SW 1271 (cell line): ENCODE measurements at regions not wholly inside any gene's neighbourhood (a gene's known extent, or its start where the extent isn't known, plus 50 kb on each side); places are given as distances from the start of the nearest gene placed in this dataset.

Source experiments
- DNase-seq, 2 experiments: peaks; one replicate each; lab custom pipeline; 2025; lab: John Stamatoyannopoulos, UW

DNA sequence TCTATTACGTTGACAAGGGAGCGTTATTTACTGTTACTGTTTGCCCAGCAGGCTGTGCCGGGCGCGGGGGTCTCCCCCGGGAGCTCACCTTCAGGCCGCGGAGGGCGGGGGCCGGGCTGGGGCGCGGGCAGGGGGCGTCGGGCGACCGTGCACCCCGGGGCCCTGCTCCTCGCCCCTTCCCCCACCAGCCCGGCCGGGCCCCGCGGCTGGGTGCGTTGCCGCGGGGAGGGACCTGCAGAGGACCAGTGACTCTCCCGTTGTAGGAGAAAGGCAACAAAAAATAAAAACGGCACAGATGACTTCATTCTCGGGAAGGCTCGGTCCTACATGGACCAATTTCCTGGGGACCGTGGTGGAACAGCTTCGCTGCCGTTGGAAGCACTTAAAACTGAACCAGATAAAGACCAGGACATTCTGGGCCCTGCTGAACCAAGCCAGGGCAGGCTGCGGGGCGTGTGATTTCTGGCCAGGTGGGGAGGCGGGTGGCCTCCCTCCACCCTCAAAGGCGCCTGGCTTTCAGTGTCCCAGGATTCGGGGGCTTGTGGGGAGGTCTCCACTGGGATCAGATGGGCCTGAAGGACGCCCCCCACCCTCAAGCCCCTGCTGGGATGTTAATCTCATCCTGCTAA lies 57.4 kb downstream of the IGLL1 start:
- no peak for DNase-seq

DNA sequence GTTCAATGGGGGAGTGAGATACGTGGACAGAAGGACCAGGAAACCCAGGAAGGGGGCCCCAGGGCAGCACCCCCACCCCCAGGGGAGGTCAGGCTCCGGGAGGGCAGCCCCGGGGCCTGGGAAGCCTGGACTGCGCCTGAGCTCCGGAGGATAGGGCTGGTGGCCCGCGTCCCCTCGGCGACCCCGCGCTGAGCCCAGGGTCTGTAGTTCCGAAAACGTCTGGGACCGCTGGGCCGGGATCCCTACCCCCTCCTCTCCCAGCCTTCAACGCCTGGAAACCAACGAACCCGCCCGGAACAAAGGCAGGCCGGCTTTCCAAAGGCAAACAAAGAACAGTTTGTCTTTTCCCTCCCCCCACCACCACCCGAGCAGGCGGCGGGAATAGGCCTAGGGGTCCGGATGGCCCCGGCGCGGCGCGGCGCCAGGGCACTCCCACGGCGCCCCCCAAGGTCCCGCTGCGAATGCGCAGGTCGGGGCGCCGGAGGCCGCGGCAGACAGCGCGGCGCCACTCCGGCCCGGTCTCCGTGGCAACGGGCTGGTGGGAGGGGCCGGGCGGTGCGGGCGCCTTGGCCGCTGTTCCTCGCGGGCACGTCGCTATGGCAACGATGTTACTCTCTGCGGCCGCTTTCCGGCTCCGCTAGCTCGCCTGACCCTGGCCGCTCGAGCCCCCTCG lies 58.5 kb downstream of the IGLL1 start:
- DNase-seq: peak; percentile 32 to 65

DNA sequence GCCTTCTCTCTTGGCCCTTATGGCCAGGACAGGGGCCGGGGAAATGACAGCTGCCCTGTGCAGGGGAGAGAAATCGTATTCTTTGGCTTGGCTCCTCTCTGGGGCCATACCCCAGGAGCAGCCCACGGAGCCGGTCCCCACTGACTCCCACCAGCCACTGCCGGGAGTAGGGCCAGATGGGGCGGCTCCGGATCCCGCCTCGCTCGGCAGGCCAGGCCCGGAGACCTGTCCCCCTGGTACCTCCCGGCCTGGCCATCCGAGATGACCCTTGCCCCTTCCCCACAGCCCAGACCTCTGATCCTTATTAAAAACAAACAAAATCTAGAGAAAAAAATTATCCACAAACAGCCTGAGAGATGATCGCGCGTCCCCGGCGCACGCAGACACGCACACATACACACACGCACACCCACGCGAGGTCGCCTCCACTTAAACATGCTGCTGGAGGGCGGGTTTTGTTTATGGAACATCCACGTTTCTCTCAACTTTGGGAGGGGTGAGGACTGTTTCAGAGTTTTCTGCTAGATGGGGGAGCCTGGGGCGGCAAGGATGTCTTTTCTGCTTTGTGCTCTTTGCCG lies 59.1 kb downstream of the IGLL1 start:
- no peak for DNase-seq

GRCh38 chr22:23519442-23520157 lies 60.5 kb downstream of the IGLL1 start:
- no peak for DNase-seq

GRCh38 chr22:23518376-23519187 lies 61.5 kb downstream of the IGLL1 start:
- DNase-seq: no peak

- DNase-seq: no peak
These were observed 62.2 kb downstream of the IGLL1 start for GRCh38 chr22:23517804-23518375.

GRCh38 chr22:23516304-23516703 lies 63.8 kb downstream of the IGLL1 start:
- DNase-seq: no peak

DNA sequence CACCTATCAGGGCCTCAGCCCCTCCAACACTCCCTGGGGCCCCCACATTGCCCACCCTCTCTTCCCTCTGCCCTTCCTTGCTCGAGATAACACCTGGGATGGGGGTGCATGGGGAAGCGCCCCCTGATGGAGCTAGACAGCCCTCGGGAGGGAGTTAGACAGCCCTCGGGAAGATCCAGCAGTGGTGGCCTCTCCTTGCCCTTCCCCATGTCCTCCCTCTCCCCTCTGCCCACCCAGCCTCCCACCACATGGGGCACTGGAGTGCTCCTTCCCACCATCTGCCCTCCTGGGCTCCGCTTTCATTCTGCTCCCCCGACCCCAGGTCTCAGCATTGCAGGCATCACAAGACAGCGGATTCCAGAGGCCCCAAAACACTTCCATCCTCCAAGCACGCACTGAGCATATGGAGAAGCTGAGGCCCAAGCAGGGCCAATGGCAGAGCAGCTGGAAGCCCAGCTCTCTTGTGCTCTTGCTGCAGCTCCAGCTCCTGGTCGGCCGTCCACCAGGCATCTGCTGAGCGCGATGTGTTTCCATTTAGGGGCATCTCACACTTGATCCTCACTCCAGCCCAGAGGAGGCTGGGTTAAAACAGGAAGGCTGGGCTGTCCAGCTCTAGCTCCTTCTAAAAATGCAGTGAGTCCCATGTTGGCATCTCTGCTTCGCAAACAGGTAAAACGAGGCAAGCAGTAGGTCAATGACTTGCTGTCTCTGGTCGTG lies 65.6 kb downstream of the IGLL1 start:
- no peak for DNase-seq

DNA sequence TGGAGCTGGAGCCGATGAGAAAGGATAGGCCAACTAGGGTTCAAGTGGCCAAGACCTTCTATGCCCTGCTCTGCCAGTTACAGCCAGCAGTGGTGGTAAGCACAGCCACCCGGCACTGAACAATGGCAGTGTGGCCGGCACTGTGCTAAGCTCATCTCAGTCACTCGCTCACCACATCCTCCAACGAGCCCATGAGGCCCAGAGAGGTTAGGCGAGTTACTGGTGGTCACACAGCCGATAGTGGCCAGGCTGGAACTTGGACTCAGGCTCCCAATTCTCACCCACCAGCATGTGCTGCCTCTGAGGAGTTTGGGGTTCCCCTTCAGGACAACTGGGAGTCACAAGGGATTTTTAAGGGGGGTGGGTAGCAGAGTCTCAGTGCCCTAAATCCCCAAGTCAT lies 66.4 kb downstream of the IGLL1 start:
- no peak for DNase-seq

GRCh38 chr22:23513133-23513532 lies 67.0 kb downstream of the IGLL1 start:
- no peak for DNase-seq

DNA sequence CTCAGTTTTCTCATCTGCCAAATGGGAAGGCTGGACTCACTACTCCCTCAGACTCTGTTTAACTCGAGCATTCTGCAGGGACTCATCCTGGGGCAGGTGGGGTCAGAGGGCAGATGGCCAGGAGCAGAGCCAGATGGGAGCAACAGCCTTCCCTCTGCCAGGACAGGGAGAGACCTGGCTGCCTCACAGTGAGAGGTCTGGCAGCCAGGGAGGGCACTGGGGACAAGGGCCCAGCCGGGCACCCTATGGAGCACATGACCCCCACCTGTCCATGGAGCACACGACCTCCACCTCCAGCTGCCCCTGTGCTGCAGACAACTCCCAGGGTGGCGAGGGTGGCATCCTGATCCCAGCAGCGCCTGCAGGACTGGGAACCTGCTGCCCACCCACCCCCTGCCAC lies 67.4 kb downstream of the IGLL1 start:
- DNase-seq: no peak

GRCh38 chr22:23512348-23512705 lies 67.8 kb downstream of the IGLL1 start:
- no peak for DNase-seq

DNA sequence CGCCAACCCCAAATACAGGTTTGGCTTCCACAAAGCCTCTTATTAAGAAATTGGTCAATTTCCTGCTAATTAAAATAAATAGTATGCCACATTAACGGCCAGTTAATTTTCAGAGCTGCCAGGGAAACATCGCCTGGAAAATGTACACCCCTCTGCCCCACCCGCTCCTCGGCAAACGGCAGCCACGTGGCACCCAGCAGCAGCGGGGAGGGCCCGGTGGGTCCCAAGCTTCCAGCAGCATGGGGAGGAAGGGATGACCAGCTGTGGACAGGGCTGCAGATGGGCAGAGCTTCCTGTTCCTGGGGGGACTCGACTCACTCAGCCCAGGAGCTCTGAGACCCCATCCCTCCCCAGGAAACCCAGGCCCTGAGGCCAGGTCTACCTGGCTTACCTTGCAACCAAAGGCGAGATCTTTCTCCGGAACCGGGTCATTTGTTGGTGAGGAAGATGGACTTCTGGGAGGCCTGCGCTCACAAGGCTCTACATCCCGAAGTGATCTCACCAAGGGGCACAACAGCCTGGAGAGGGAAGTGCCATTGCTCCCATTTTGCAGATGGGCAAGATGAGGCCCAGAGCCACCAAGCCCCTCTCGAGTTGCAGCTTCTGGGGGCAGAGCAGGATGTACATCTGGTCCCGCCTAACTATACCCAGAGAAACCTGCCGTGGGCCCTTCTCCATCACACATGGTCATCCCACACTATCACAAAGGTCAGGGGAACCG lies 68.3 kb downstream of the IGLL1 start:
- DNase-seq: no peak

DNA sequence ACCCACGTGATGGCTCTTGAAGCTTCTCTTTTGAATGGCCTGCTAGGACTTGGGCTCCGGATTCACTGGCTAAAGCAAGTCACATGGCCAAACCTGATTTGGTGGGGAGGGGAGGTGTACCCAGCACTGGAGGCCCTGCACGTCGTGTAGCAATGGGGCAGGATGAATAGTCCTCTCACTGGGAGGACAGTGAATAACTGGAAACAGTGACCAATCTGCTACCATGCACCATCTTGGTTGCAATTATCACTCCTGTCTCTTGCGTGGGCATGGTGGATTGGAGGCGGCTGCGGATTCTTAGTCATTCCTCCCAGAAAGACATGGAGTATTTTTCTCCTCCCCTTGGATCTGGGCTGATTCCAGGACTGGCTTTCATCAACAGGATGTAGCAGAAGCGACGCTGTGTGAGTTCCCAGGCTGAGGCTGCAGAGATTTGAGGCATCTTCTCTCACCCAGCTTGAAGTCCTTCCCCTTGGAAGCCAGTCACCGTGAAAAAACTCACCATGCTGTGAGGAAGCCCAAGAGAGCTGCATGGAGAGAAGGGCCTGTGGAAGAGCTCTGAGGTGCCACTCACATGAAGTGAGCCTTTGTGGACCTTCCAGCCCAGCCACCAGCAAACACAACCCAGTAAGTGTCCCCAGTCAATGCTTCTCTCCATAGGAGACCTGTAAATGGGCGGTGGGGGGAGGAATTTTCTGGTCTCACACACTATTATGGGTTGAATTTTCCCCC lies 70.4 kb downstream of the IGLL1 start:
- DNase-seq: no peak

GRCh38 chr22:23504516-23504915 lies 75.6 kb downstream of the IGLL1 start:
- no peak for DNase-seq

- no peak for DNase-seq
These were observed 76.2 kb downstream of the IGLL1 start for GRCh38 chr22:23503736-23504440.

GRCh38 chr22:23503142-23503541 lies 76.9 kb downstream of the IGLL1 start:
- DNase-seq: no peak

GRCh38 chr22:23501708-23502107 lies 78.4 kb downstream of the IGLL1 start:
- DNase-seq: no peak

GRCh38 chr22:23501261-23501619 lies 78.8 kb downstream of the IGLL1 start:
- DNase-seq: no peak
